Panc1 (cell line): ENCODE measurements at regions not wholly inside any gene's neighbourhood (a gene's known extent, or its start where the extent isn't known, plus 50 kb on each side); places are given as distances from the start of the nearest gene placed in this dataset.

Source experiments
- ATAC-seq: fragments of 200-7000 bp; cut with Tn5 transposase; 2 replicates; pipeline ENCODE4 v1.9.1; 2020; ENCODE audit warnings: mild to moderate bottlenecking, moderate library complexity
- BruUV-seq: library from RNA; stranded (reverse); fragments of 400-500 nt; replicated peaks from 2 replicates; lab custom pipeline; 2021; lab: Mats Ljungman, UMichigan
- CTCF ChIA-PET: fragments of 300-600 bp; sonication (Branson Sonifier 250); formaldehyde crosslinking; loops from one replicate; lab custom pipeline; 2022; ENCODE audit warnings: antibody characterized with exemption; lab: Charles Lee
- POLR2A ChIA-PET: fragments of 300-600 bp; sonication (Branson Sonifier 250); formaldehyde crosslinking; loops from one replicate; lab custom pipeline; 2022; ENCODE audit warnings: antibody characterized with exemption; lab: Charles Lee
- DNase-seq: peaks from one replicate; pipeline ENCODE4 v3.0.0-alpha.2; 2010; ENCODE audit warnings: low read depth, low spot score
- H3K27ac ChIP-seq: 2 replicates; pipeline ENCODE4 v1.5.1; 2011; ENCODE audit warnings: mild to moderate bottlenecking, low read length, inconsistent platforms
- H3K27me3 ChIP-seq: fragments of 200-500 bp; sonication (Bioruptor generic); 2 replicates; pipeline ENCODE4 v1.6.0; 2014; ENCODE audit warnings: low read length, inconsistent platforms; ENCODE audit not compliant: control insufficient read depth, insufficient read depth
- H3K36me3 ChIP-seq: fragments of 200-500 bp; sonication (Bioruptor generic); 2 replicates; pipeline ENCODE4 v1.5.1; 2014; ENCODE audit warnings: inconsistent platforms, mild to moderate bottlenecking, low read length, moderate library complexity; ENCODE audit not compliant: control insufficient read depth, insufficient read depth
- H3K4me1 ChIP-seq: 2 replicates; pipeline ENCODE4 v1.5.1; 2011; ENCODE audit warnings: inconsistent platforms, mild to moderate bottlenecking, low read length, moderate library complexity; ENCODE audit not compliant: control insufficient read depth, insufficient read depth
- H3K4me3 ChIP-seq, 2 experiments: 2 replicates each; pipeline ENCODE4 v1.5.1; 2011 to 2012; ENCODE audit warnings: low read depth in 2 of 2, low read length in 2 of 2, mild to moderate bottlenecking in 2 of 2, inconsistent platforms in 1 of 2, moderate library complexity in 1 of 2
- H3K9me3 ChIP-seq: fragments of 200-500 bp; sonication (Bioruptor generic); 2 replicates; pipeline ENCODE4 v1.5.1; 2014; ENCODE audit warnings: low read depth, mild to moderate bottlenecking, inconsistent platforms, low read length, moderate library complexity; ENCODE audit not compliant: control insufficient read depth, insufficient read depth
- CTCF ChIP-seq: fragments of 450-650 bp; IDR thresholded peaks from 2 replicates; pipeline ENCODE4 v1.5.1; 2017; ENCODE audit warnings: mild to moderate bottlenecking
- POLR2AphosphoS5 ChIP-seq: IDR thresholded peaks from 2 replicates; pipeline ENCODE4 v1.6.1; 2012; ENCODE audit warnings: mild to moderate bottlenecking, low read depth, low read length, moderate library complexity
- REST ChIP-seq, 2 experiments: IDR thresholded peaks; 2 replicates each; pipeline ENCODE4 v1.6.1; 2011 to 2012; ENCODE audit warnings: low read depth in 2 of 2, control low read depth in 1 of 2, low read length in 1 of 2, mild to moderate bottlenecking in 1 of 2, moderate library complexity in 1 of 2; ENCODE audit not compliant: insufficient read depth in 1 of 2
- SIN3A ChIP-seq: IDR thresholded peaks from 2 replicates; pipeline ENCODE4 v1.6.1; 2012; ENCODE audit warnings: low read depth, mild to moderate bottlenecking, low read length, moderate library complexity, borderline replicate concordance; ENCODE audit not compliant: insufficient read depth
- TCF7L2 ChIP-seq: IDR thresholded peaks from 2 replicates; pipeline ENCODE4 v1.6.1; 2011; ENCODE audit warnings: mild to moderate bottlenecking, low read depth, low read length, inconsistent platforms
- in situ Hi-C: cut with HindIII; loops from 2 replicates; pipeline ENCODE4 v1.10.0; 2016; ENCODE audit warnings: low sequenced_read_pairs, low pct_unique_long_range_greater_than_20kb
- intact Hi-C: fragments of 100-400 bp; cut with micrococcal nuclease; formaldehyde crosslinking; loops from one replicate; pipeline ENCODE4 v1.10.0; 2022; ENCODE audit not compliant: unreplicated experiment

GRCh38 chr12:68455691-68456345 is 123.7 kb upstream of the MDM1 start:
- no peaks in the 10 kb centered on the region for H3K9me3 ChIP-seq
- BruUV-seq, result no TSS peak
- in situ Hi-C loops (no loop called here), intact Hi-C loops (no loop called here)
- DNase-seq (no peak), ATAC-seq (no peak)
- no peak overlapping the region for H3K4me3 ChIP-seq
- ChIA-PET CTCF (no interaction called here), POLR2A (interaction anchor here (0.5 kb wide), 1 partner anchor 122 kb away, joined by 6 read pairs; no protein-coding TSS in a partner anchor)
- no peak for TF ChIP-seq SIN3A
- no peak for TF ChIP-seq POLR2AphosphoS5
- no peak for TF ChIP-seq TCF7L2
- TF ChIP-seq REST (IDR thresholded peaks at IDR 0.05; ENCODE audit: insufficient read depth in 1 of 2, low read depth in 2 of 2, low read length in 1 of 2), result no peak
- TF ChIP-seq CTCF, result no peak
- no peaks in the 10 kb centered on the region for H3K36me3 ChIP-seq
- H3K27ac ChIP-seq, result peak overlapping the region; percentile 79
- peaks cover 50% of the 10 kb centered on the region for H3K4me1 ChIP-seq
- no peaks in the 10 kb centered on the region for H3K27me3 ChIP-seq

- ChIA-PET POLR2A (no interaction called here), CTCF (no interaction called here)
- BruUV-seq, result no TSS peak
- H3K4me1 ChIP-seq, result peaks cover 26% of the 10 kb centered on the region
- DNase-seq, result no peak
- in situ Hi-C loops (no loop called here), intact Hi-C loops (no loop called here)
- H3K4me3 ChIP-seq, result no peak overlapping the region
- H3K36me3 ChIP-seq, result no peaks in the 10 kb centered on the region
- H3K27me3 ChIP-seq, result no peaks in the 10 kb centered on the region
- H3K9me3 ChIP-seq, result no peaks in the 10 kb centered on the region
- no peak for TF ChIP-seq POLR2AphosphoS5
- no peak for TF ChIP-seq SIN3A
- no peak for TF ChIP-seq TCF7L2
- TF ChIP-seq REST (IDR thresholded peaks at IDR 0.05; ENCODE audit: insufficient read depth in 1 of 2, low read depth in 2 of 2, low read length in 1 of 2), result no peak
- TF ChIP-seq CTCF, result no peak
- no peak for ATAC-seq
- H3K27ac ChIP-seq, result no peak overlapping the region; the same call in 1 of the 2 replicates
Observed at GRCh38 chr12:68458866-68459265, 126.7 kb upstream of the MDM1 start.
